Keratinocyte (primary cell): ENCODE measurements at regions not wholly inside any gene's neighbourhood (a gene's known extent, or its start where the extent isn't known, plus 50 kb on each side); places are given as distances from the start of the nearest gene placed in this dataset.

Source experiments
- DNase-seq: peaks from one replicate; pipeline ENCODE4 v3.0.0-alpha.2; 2011; ENCODE audit warnings: low read depth, missing footprints, low spot score
- FAIRE-seq: peaks from 2 replicates; lab custom pipeline; 2011; peaks lifted over from hg19 to GRCh38; lab: Jason Lieb, UNC
- H2AFZ ChIP-seq: 2 replicates; pipeline ENCODE4 v1.6.0; 2012; ENCODE audit warnings: low read length, control low read depth, inconsistent platforms; ENCODE audit not compliant: control insufficient read depth
- H3K27ac ChIP-seq: 2 replicates; pipeline ENCODE4 v1.5.1; 2011; ENCODE audit warnings: low read length; ENCODE audit not compliant: control insufficient read depth, insufficient read depth
- H3K27me3 ChIP-seq: 3 replicates; pipeline ENCODE4 v1.6.0; 2011; ENCODE audit warnings: low read length; ENCODE audit not compliant: control insufficient read depth, insufficient read depth; ENCODE audit errors: extremely low read depth
- H3K36me3 ChIP-seq, 2 experiments: 2 replicates in 1 of 2; 3 replicates in 1 of 2; pipeline ENCODE4 v1.5.1; 2011; ENCODE audit warnings: low read length in 2 of 2, mild to moderate bottlenecking in 1 of 2; ENCODE audit not compliant: control insufficient read depth in 2 of 2, insufficient read depth in 2 of 2; ENCODE audit errors: extremely low read depth in 1 of 2
- H3K4me1 ChIP-seq: 3 replicates; pipeline ENCODE4 v1.5.1; 2011; ENCODE audit warnings: low read length; ENCODE audit not compliant: control insufficient read depth, insufficient read depth; ENCODE audit errors: extremely low read depth
- H3K4me2 ChIP-seq: 3 replicates; pipeline ENCODE4 v1.6.0; 2011; ENCODE audit warnings: low read depth, low read length; ENCODE audit not compliant: control insufficient read depth, insufficient read depth; ENCODE audit errors: extremely low read depth
- H3K4me3 ChIP-seq, 3 experiments: fragments of 200-600 bp in 1 of 3; sonication (generic) in 1 of 3; 2 replicates in 2 of 3; 3 replicates in 1 of 3; pipeline ENCODE4 v1.5.1; 2011 to 2016; ENCODE audit warnings: low read length in 3 of 3, mild to moderate bottlenecking in 3 of 3, control low read depth in 2 of 3, inconsistent platforms in 1 of 3, low read depth in 1 of 3, mixed read lengths in 1 of 3, mixed run types in 1 of 3, moderate library complexity in 1 of 3; ENCODE audit not compliant: control insufficient read depth in 2 of 3, insufficient read depth in 2 of 3; ENCODE audit errors: extremely low read depth in 1 of 3
- H3K79me2 ChIP-seq: 2 replicates; pipeline ENCODE4 v1.6.0; 2012; ENCODE audit warnings: low read length; ENCODE audit not compliant: control insufficient read depth, insufficient read depth
- H3K9ac ChIP-seq: 3 replicates; pipeline ENCODE4 v1.6.0; 2011; ENCODE audit warnings: low read length; ENCODE audit not compliant: control insufficient read depth, insufficient read depth; ENCODE audit errors: extremely low read depth
- H3K9me1 ChIP-seq: 3 replicates; pipeline ENCODE4 v1.6.0; 2011; ENCODE audit warnings: low read length; ENCODE audit not compliant: control insufficient read depth, insufficient read depth; ENCODE audit errors: extremely low read depth
- H3K9me3 ChIP-seq: 2 replicates; pipeline ENCODE4 v1.5.1; 2012; ENCODE audit warnings: low read depth, low read length; ENCODE audit not compliant: control insufficient read depth
- H4K20me1 ChIP-seq: 3 replicates; pipeline ENCODE4 v1.6.0; 2011; ENCODE audit warnings: low read length; ENCODE audit not compliant: control insufficient read depth, insufficient read depth; ENCODE audit errors: extremely low read depth
- CTCF ChIP-seq, 3 experiments: IDR thresholded peaks in 1 of 3; conservative IDR thresholded peaks in 1 of 3; optimal IDR thresholded peaks in 1 of 3; 2 replicates in 2 of 3; 3 replicates in 1 of 3; pipeline versions ENCODE3 to v1.5.1; 2011; ENCODE audit warnings: low read length in 3 of 3, mild to moderate bottlenecking in 3 of 3, moderate library complexity in 2 of 3, control low read depth in 1 of 3, inconsistent platforms in 1 of 3; ENCODE audit not compliant: insufficient read depth in 2 of 3; ENCODE audit errors: extremely low read depth in 1 of 3
- EZH2 ChIP-seq: IDR thresholded peaks from one replicate; pipeline ENCODE4 v1.6.1; 2012; ENCODE audit warnings: inconsistent platforms, mild to moderate bottlenecking, low read length, moderate library complexity
- dilution Hi-C: fragments of 300-500 bp; cut with MboI; formaldehyde crosslinking; loops from one replicate; pipeline ENCODE4 v1.7.0; 2020; ENCODE audit warnings: low sequenced_read_pairs; ENCODE audit not compliant: extremely low pct_ligation_motif_present

- no peaks in the 10 kb centered on the region for H3K9me3 ChIP-seq
- dilution Hi-C loops: no loop called here
- no peaks in the 10 kb centered on the region for H4K20me1 ChIP-seq
- no peak overlapping the region for H3K4me2 ChIP-seq
- no peak overlapping the region for H2AFZ ChIP-seq
- DNase-seq (no peak), FAIRE-seq (no peak)
- H3K9ac ChIP-seq: no peak overlapping the region
- H3K4me3 ChIP-seq: no peak overlapping the region
- no peaks in the 10 kb centered on the region for H3K36me3 ChIP-seq
- H3K9me1 ChIP-seq: no peaks in the 10 kb centered on the region
- H3K27ac ChIP-seq: no peak overlapping the region
- no peaks in the 10 kb centered on the region for H3K27me3 ChIP-seq
- H3K79me2 ChIP-seq: no peaks in the 10 kb centered on the region
- TF ChIP-seq EZH2: no peak
- TF ChIP-seq CTCF (optimal IDR thresholded peaks at IDR 0.05 in 1 of 3, IDR thresholded peaks at IDR 0.05 in 1 of 3, conservative IDR thresholded peaks at IDR 0.05 in 1 of 3; ENCODE audit: extremely low read depth in 1 of 3, insufficient read depth in 2 of 3, low read length in 3 of 3): no peak
- peaks cover 2% of the 10 kb centered on the region for H3K4me1 ChIP-seq
Observed at GRCh38 chr13:28545583-28546333, 50.8 kb upstream of the FLT1 start.
